Endothelial cell of umbilical vein (primary cell): ENCODE measurements at regions not wholly inside any gene's neighbourhood (a gene's known extent, or its start where the extent isn't known, plus 50 kb on each side); places are given as distances from the start of the nearest gene placed in this dataset.
A peak's percentile ranks its signal among the peaks of the same experiment; 100 is the strongest.

Source experiments
- BruUV-seq: library from RNA; stranded (reverse); fragments of 400-500 nt; replicated peaks from 2 replicates; lab custom pipeline; 2021; lab: Mats Ljungman, UMichigan
- CTCF ChIA-PET: fragments of 300-600, 350-600 bp; sonication (Branson Sonifier 250); formaldehyde crosslinking; loops from one replicate; lab custom pipeline; 2021; ENCODE audit warnings: antibody characterized with exemption, inconsistent platforms; lab: Charles Lee
- POLR2A ChIA-PET: fragments of 300-600, 350-600 bp; sonication (Branson Sonifier 250); formaldehyde crosslinking; loops from one replicate; lab custom pipeline; 2021; ENCODE audit warnings: antibody characterized with exemption, inconsistent platforms; lab: Charles Lee
- DNase-seq: peaks from one replicate; pipeline ENCODE4 v3.0.0-alpha.2; 2011; ENCODE audit warnings: low read depth, low spot score
- FAIRE-seq: peaks from 2 replicates; lab custom pipeline; 2011; peaks lifted over from hg19 to GRCh38; lab: Jason Lieb, UNC
- H2AFZ ChIP-seq: 2 replicates; pipeline ENCODE4 v1.6.0; 2012; ENCODE audit warnings: low read depth, low read length, control low read depth, inconsistent platforms
- H3K27ac ChIP-seq: 2 replicates; pipeline ENCODE4 v1.5.1; 2011; ENCODE audit warnings: low read depth, mild to moderate bottlenecking, control low read depth, low read length, moderate library complexity; ENCODE audit not compliant: insufficient read depth
- H3K27me3 ChIP-seq, 2 experiments: 2 replicates each; pipeline versions ENCODE4 v1.6.0 to v1.6.1; 2011; ENCODE audit warnings: low read length in 2 of 2, mixed read lengths in 1 of 2; ENCODE audit not compliant: control insufficient read depth in 2 of 2, insufficient read depth in 2 of 2
- H3K36me3 ChIP-seq, 2 experiments: 2 replicates in 1 of 2; 3 replicates in 1 of 2; pipeline ENCODE4 v1.5.1; 2011; ENCODE audit warnings: low read length in 2 of 2, mild to moderate bottlenecking in 1 of 2, moderate library complexity in 1 of 2; ENCODE audit not compliant: control insufficient read depth in 2 of 2, insufficient read depth in 2 of 2; ENCODE audit errors: extremely low read depth in 1 of 2
- H3K4me1 ChIP-seq: 3 replicates; pipeline ENCODE4 v1.5.1; 2011; ENCODE audit warnings: mild to moderate bottlenecking, low read length; ENCODE audit not compliant: control insufficient read depth, insufficient read depth; ENCODE audit errors: extremely low read depth
- H3K4me2 ChIP-seq: 2 replicates; pipeline ENCODE4 v1.6.1; 2011; ENCODE audit warnings: low read length, control low read depth, mixed read lengths; ENCODE audit not compliant: insufficient read depth
- H3K4me3 ChIP-seq, 3 experiments: fragments of 200-600 bp in 1 of 3; sonication (generic), shearing (Covaris generic) in 1 of 3; replicated peaks in 1 of 3; 2 replicates each; pipeline ENCODE4 v1.5.1; 2011 to 2016; ENCODE audit warnings: control low read depth in 3 of 3, low read length in 3 of 3, mild to moderate bottlenecking in 2 of 3, inconsistent platforms in 1 of 3, low read depth in 1 of 3, moderate library complexity in 1 of 3; ENCODE audit not compliant: insufficient read depth in 1 of 3
- H3K79me2 ChIP-seq: 2 replicates; pipeline ENCODE4 v1.6.0; 2012; ENCODE audit warnings: low read length, inconsistent platforms; ENCODE audit not compliant: control insufficient read depth, insufficient read depth
- H3K9ac ChIP-seq: replicated peaks from 2 replicates; pipeline ENCODE3; 2011; ENCODE audit warnings: low read length, control low read depth; ENCODE audit not compliant: insufficient read depth; ENCODE audit errors: extremely low read depth
- H3K9me1 ChIP-seq: replicated peaks from 3 replicates; pipeline ENCODE4 v1.6.0; 2011; ENCODE audit warnings: mild to moderate bottlenecking, low read length; ENCODE audit not compliant: control insufficient read depth, insufficient read depth; ENCODE audit errors: extremely low read depth
- H3K9me3 ChIP-seq: replicated peaks from 2 replicates; pipeline ENCODE4 v1.5.1; 2012; ENCODE audit warnings: low read length, inconsistent platforms; ENCODE audit not compliant: control insufficient read depth, insufficient read depth
- H4K20me1 ChIP-seq: replicated peaks from 2 replicates; pipeline ENCODE3; 2011; ENCODE audit warnings: mild to moderate bottlenecking, low read length; ENCODE audit not compliant: control insufficient read depth, insufficient read depth; ENCODE audit errors: extremely low read depth
- CTCF ChIP-seq, 2 donors: IDR thresholded peaks; 1 replicate in 1 of 2; 2 replicates in 1 of 2; pipeline ENCODE4 v1.5.1; 2011; ENCODE audit warnings: low read length in 2 of 2, mild to moderate bottlenecking in 2 of 2, moderate library complexity in 2 of 2, control low read depth in 1 of 2, inconsistent platforms in 1 of 2, low read depth in 1 of 2; ENCODE audit not compliant: insufficient read depth in 1 of 2; ENCODE audit errors: extremely low read depth in 1 of 2
- MAX ChIP-seq: IDR thresholded peaks from 2 replicates; pipeline ENCODE4 v1.6.1; 2011; ENCODE audit not compliant: insufficient read depth, insufficient read length
- MYC ChIP-seq: IDR thresholded peaks from one replicate; pipeline ENCODE4 v1.6.1; 2011; ENCODE audit warnings: mild to moderate bottlenecking, low read depth, low read length
- dilution Hi-C: fragments of 300-500 bp; cut with MboI; formaldehyde crosslinking; loops from one replicate; pipeline ENCODE4 v1.15.0; 2019; ENCODE audit warnings: low sequenced_read_pairs; ENCODE audit not compliant: extremely low pct_ligation_motif_present
- intact Hi-C: fragments of 100-400 bp; cut with micrococcal nuclease; formaldehyde crosslinking; loops from one replicate; pipeline ENCODE4 v1.10.0; 2022

DNA sequence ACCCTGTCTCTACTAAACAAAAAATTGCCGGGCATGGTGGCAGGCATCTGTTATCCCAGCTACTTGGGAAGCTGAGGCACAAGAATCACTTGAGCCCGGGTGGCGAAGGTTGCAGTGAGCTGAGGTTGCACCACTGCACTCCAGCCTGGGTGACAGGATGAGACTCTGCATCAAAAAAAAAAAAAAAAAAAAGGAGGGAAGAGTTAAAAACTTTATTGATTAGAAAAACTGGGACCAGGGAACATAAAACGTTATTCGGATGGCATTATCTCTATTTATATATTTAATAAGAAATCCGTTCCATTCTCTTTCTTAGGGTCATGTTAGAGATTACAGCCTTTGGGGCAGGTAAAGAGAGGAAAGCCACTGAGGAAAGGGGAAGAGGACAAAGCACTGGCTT lies 197.5 kb downstream of the BCR start:
- H2AFZ ChIP-seq: no peak overlapping the region
- H3K4me1 ChIP-seq: no peaks in the 10 kb centered on the region
- H3K27me3 ChIP-seq: no peaks in the 10 kb centered on the region
- dilution Hi-C loops (no loop called here), intact Hi-C loops (no loop called here)
- DNase-seq: no peak
- no peaks in the 10 kb centered on the region for H3K79me2 ChIP-seq
- ChIA-PET POLR2A (no interaction called here), CTCF (interaction anchor here (1.4 to 5.2 kb wide), 3 partner anchors 8 to 204 kb away, joined by 5 to 25 read pairs (median 7); no protein-coding TSS in a partner anchor)
- no peak overlapping the region for H3K4me3 ChIP-seq
- no peak for FAIRE-seq
- no peaks in the 10 kb centered on the region for H3K36me3 ChIP-seq
- H3K4me2 ChIP-seq: no peak overlapping the region
- no peak overlapping the region for H3K9ac ChIP-seq
- no TSS peak for BruUV-seq
- H3K9me3 ChIP-seq: no peaks in the 10 kb centered on the region
- H3K9me1 ChIP-seq: no peaks in the 10 kb centered on the region
- no peak overlapping the region for H3K27ac ChIP-seq
- TF ChIP-seq MYC (no peak), CTCF (IDR thresholded peaks at IDR 0.05; ENCODE audit: extremely low read depth in 1 of 2, insufficient read depth in 1 of 2, low read depth in 1 of 2, low read length in 2 of 2) (no peak)
- H4K20me1 ChIP-seq: no peaks in the 10 kb centered on the region

DNA sequence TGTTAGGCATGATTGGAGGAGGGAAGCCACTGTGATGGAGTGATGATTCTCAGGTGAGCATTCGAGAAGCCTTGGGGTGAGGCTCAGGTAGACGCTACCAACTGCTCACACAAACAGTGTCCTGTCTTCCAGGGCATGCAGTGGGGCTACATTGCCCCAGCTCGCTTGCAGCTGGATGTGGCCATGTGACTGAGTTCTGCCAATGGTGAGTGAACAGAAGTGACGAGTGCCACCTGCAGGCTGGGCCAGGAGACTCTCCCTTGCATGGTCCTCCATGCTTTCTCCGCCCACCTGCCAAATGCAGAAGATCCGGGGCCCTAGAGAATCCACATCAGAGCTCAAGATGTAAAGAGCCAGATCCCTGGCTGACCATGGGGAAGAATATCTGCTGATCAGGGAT lies 195.9 kb downstream of the BCR start:
- FAIRE-seq (peak; percentile 70), DNase-seq (peak; percentile 20)
- TF ChIP-seq CTCF (IDR thresholded peaks at IDR 0.05; ENCODE audit: extremely low read depth in 1 of 2, insufficient read depth in 1 of 2, low read depth in 1 of 2, low read length in 2 of 2) (peak; percentile 21 to 44), MAX (no peak)
- Histone ChIP-seq H4K20me1 (no peaks in the 10 kb centered on the region), H3K79me2 (no peaks in the 10 kb centered on the region), H3K4me1 (no peaks in the 10 kb centered on the region), H3K36me3 (no peaks in the 10 kb centered on the region), H3K27me3 (no peaks in the 10 kb centered on the region), H3K9me1 (no peaks in the 10 kb centered on the region), H2AFZ (no peak overlapping the region), H3K9ac (no peak overlapping the region), H3K4me3 (no peak overlapping the region), H3K9me3 (no peaks in the 10 kb centered on the region), H3K27ac (no peak overlapping the region), H3K4me2 (no peak overlapping the region)
- POLR2A ChIA-PET: no interaction called here
- no TSS peak for BruUV-seq
- intact Hi-C loops (no loop called here), dilution Hi-C loops (no loop called here)
- CTCF ChIA-PET: interaction anchor here (1.0 to 5.2 kb wide), 7 partner anchors 8 to 417 kb away, joined by 3 to 25 read pairs (median 5); no protein-coding TSS in a partner anchor
